ENCODE measurements at regions not wholly inside any gene's neighbourhood (a gene's known extent, or its start where the extent isn't known, plus 50 kb on each side); places are given as distances from the start of the nearest gene placed in this dataset.

DNA sequence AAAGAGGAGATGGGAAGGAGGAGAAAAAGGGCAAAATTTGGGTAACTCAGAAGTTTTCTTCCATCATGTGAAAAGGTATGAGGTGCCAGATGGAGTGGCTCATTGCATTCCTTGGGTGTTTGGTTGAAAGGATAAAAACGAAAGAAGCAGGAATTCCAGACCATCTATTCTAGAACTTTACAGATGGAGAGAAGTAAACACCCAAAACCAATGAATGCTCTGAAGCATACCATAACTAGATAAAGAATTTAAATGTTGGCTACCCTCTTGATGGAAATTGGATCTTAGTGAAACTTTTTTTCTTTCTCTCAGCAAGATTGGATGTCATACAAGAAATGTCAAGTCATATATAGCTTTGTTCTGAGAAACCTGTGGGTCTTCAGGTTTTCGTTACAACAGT is 175.6 kb upstream of the FAR2 start:
- WGBS (ENCODE audit: insufficient coverage, low lambda C conversion rate) = no CpG with 5 or more reads among the region's 2 CpGs
- no peaks in the 10 kb centered on the region for H3K36me3 ChIP-seq (ENCODE audit: control insufficient read depth, insufficient read depth, low read length)
- DNase-seq = no peak
- H3K4me3 ChIP-seq (ENCODE audit: low read length) = no peak overlapping the region
- H3K9me3 ChIP-seq (ENCODE audit: control insufficient read depth, low read depth, low read length) = no peaks in the 10 kb centered on the region
- H3K27me3 ChIP-seq (ENCODE audit: control insufficient read depth, insufficient read depth, low read length) = no peaks in the 10 kb centered on the region
- H3K27ac ChIP-seq (ENCODE audit: low read length) = no peak overlapping the region
- no peaks in the 10 kb centered on the region for H3K4me1 ChIP-seq (ENCODE audit: control insufficient read depth, insufficient read depth, low read length)

GRCh38 chr12:28974166-28974565 is 174.9 kb upstream of the FAR2 start:
- no peak for DNase-seq
- Histone ChIP-seq H3K9me3 (ENCODE audit: control insufficient read depth, low read depth, low read length) (no peaks in the 10 kb centered on the region), H3K4me3 (ENCODE audit: low read length) (no peak overlapping the region), H3K36me3 (ENCODE audit: control insufficient read depth, insufficient read depth, low read length) (no peaks in the 10 kb centered on the region), H3K4me1 (ENCODE audit: control insufficient read depth, insufficient read depth, low read length) (no peaks in the 10 kb centered on the region), H3K27me3 (ENCODE audit: control insufficient read depth, insufficient read depth, low read length) (no peaks in the 10 kb centered on the region), H3K27ac (ENCODE audit: low read length) (no peak overlapping the region)
- WGBS (ENCODE audit: insufficient coverage, low lambda C conversion rate) = no CpG with 5 or more reads among the region's 1 CpG

GRCh38 chr12:28974883-28975282 is 174.2 kb upstream of the FAR2 start:
- Histone ChIP-seq H3K27me3 (ENCODE audit: control insufficient read depth, insufficient read depth, low read length) (no peaks in the 10 kb centered on the region), H3K9me3 (ENCODE audit: control insufficient read depth, low read depth, low read length) (no peaks in the 10 kb centered on the region), H3K36me3 (ENCODE audit: control insufficient read depth, insufficient read depth, low read length) (no peaks in the 10 kb centered on the region), H3K4me3 (ENCODE audit: low read length) (no peak overlapping the region), H3K27ac (ENCODE audit: low read length) (no peak overlapping the region), H3K4me1 (ENCODE audit: control insufficient read depth, insufficient read depth, low read length) (no peaks in the 10 kb centered on the region)
- WGBS (ENCODE audit: insufficient coverage, low lambda C conversion rate) = 100% methylated on average over 1 of the region's 1 CpG
- no peak for DNase-seq

DNA sequence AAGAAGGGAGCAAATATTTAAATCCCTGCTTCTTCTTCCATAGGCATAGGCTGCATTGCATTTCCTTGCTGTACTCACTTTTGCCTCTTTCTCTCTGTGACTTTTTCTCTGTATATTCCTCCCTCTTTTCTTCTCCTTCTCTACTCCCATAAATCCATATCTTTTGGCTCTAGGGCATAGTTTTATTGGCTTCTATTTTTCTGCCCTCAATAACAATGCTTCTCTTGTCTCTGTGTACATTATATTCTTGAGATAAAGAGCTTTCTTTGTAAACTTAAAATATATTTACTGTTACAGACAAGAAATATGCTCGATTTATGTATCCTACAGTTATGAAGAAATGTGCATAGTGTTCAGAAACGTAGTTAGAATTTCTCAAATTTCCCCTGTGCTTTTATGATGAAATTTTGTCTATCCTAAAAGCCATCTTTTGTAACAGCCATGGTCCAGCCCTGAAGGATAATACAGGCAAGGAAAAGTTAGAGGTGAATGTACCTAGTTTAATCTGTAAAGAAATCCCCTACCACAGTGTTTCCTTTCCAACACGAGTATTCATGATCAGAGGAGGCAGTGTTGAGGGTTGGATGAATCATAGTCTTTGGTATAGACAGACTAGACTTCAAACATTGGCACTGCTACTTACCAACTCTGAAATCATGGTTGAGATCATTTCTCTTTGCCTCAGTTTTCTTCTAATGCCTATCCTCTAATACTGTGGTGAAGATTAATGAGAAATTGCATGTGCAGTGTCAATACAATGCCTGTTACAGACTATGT is 173.3 kb upstream of the FAR2 start:
- Histone ChIP-seq H3K36me3 (ENCODE audit: control insufficient read depth, insufficient read depth, low read length) (no peaks in the 10 kb centered on the region), H3K9me3 (ENCODE audit: control insufficient read depth, low read depth, low read length) (no peaks in the 10 kb centered on the region), H3K27ac (ENCODE audit: low read length) (no peak overlapping the region), H3K4me1 (ENCODE audit: control insufficient read depth, insufficient read depth, low read length) (no peaks in the 10 kb centered on the region), H3K27me3 (ENCODE audit: control insufficient read depth, insufficient read depth, low read length) (no peaks in the 10 kb centered on the region), H3K4me3 (ENCODE audit: low read length) (no peak overlapping the region)
- WGBS (ENCODE audit: insufficient coverage, low lambda C conversion rate) = no CpG with 5 or more reads among the region's 3 CpGs
- DNase-seq = no peak

DNA sequence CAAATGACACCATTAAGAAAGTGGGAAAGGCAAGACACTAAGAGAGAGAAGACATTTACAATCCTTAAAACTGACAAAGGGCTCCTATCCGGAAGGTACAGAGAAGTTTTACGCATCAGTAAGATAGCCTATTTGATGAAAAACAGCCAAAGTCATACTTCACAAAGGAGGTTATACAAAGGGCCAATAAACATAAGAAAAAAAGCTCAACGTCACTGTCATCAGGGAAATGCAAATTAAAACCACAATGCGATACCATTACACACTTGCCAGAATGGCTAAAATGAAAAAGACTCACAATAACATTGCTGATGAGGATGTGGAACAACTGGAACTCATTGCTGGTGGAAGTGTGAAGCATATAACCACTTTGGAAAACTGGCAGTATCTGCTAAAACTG is 168.6 kb upstream of the FAR2 start:
- WGBS (ENCODE audit: insufficient coverage, low lambda C conversion rate) = 100% methylated on average over 1 of the region's 4 CpGs
- Histone ChIP-seq H3K27ac (ENCODE audit: low read length) (no peak overlapping the region), H3K36me3 (ENCODE audit: control insufficient read depth, insufficient read depth, low read length) (no peaks in the 10 kb centered on the region), H3K9me3 (ENCODE audit: control insufficient read depth, low read depth, low read length) (no peaks in the 10 kb centered on the region), H3K4me1 (ENCODE audit: control insufficient read depth, insufficient read depth, low read length) (no peaks in the 10 kb centered on the region), H3K4me3 (ENCODE audit: low read length) (no peak overlapping the region), H3K27me3 (ENCODE audit: control insufficient read depth, insufficient read depth, low read length) (no peaks in the 10 kb centered on the region)
- no peak for DNase-seq

- no peaks in the 10 kb centered on the region for H3K36me3 ChIP-seq (ENCODE audit: control insufficient read depth, insufficient read depth, low read length)
- H3K27ac ChIP-seq (ENCODE audit: low read length) = no peak overlapping the region
- WGBS (ENCODE audit: insufficient coverage, low lambda C conversion rate) = 64% methylated on average over 2 of the region's 5 CpGs
- H3K4me3 ChIP-seq (ENCODE audit: low read length) = no peak overlapping the region
- peak; percentile 12 to 38 for DNase-seq
- H3K27me3 ChIP-seq (ENCODE audit: control insufficient read depth, insufficient read depth, low read length) = no peaks in the 10 kb centered on the region
- no peaks in the 10 kb centered on the region for H3K4me1 ChIP-seq (ENCODE audit: control insufficient read depth, insufficient read depth, low read length)
- no peaks in the 10 kb centered on the region for H3K9me3 ChIP-seq (ENCODE audit: control insufficient read depth, low read depth, low read length)
Observed at GRCh38 chr12:28987538-28988324, 161.3 kb upstream of the FAR2 start.

- Histone ChIP-seq H3K4me1 (ENCODE audit: control insufficient read depth, insufficient read depth, low read length) (no peaks in the 10 kb centered on the region), H3K9me3 (ENCODE audit: control insufficient read depth, low read depth, low read length) (no peaks in the 10 kb centered on the region), H3K4me3 (ENCODE audit: low read length) (no peak overlapping the region), H3K36me3 (ENCODE audit: control insufficient read depth, insufficient read depth, low read length) (no peaks in the 10 kb centered on the region), H3K27me3 (ENCODE audit: control insufficient read depth, insufficient read depth, low read length) (no peaks in the 10 kb centered on the region), H3K27ac (ENCODE audit: low read length) (no peak overlapping the region)
- no peak for DNase-seq
- no CpG with 5 or more reads among the region's 2 CpGs for WGBS (ENCODE audit: insufficient coverage, low lambda C conversion rate)
Observed at GRCh38 chr12:28988325-28988704, 160.8 kb upstream of the FAR2 start.

- 75% methylated on average over 1 of the region's 2 CpGs for WGBS (ENCODE audit: insufficient coverage, low lambda C conversion rate)
- Histone ChIP-seq H3K9me3 (ENCODE audit: control insufficient read depth, low read depth, low read length) (no peaks in the 10 kb centered on the region), H3K4me3 (ENCODE audit: low read length) (no peak overlapping the region), H3K4me1 (ENCODE audit: control insufficient read depth, insufficient read depth, low read length) (no peaks in the 10 kb centered on the region), H3K27ac (ENCODE audit: low read length) (no peak overlapping the region), H3K27me3 (ENCODE audit: control insufficient read depth, insufficient read depth, low read length) (no peaks in the 10 kb centered on the region), H3K36me3 (ENCODE audit: control insufficient read depth, insufficient read depth, low read length) (no peaks in the 10 kb centered on the region)
- no peak for DNase-seq
Observed at GRCh38 chr12:28991626-28992025, 157.5 kb upstream of the FAR2 start.

DNA sequence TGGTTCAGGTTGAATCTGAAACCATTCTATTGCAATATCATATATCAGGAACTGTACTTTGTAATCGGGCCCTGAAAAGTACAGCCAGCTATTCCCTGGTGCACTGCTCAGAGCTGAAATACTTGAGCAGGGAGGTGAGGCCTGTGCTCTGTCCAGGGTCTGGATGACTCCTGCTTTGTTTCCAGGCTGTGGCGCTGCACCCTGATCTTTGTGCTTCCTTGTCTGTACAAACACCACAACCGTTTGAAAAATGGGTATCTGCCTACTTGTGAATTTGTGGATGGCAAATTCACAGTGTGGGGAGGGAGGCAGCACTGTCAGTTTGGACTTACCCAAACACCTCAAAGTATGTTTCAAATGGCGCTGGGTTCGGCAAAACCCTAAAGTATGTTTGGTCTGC is 155.4 kb upstream of the FAR2 start:
- WGBS (ENCODE audit: insufficient coverage, low lambda C conversion rate) = 100% methylated on average over 2 of the region's 5 CpGs
- no peaks in the 10 kb centered on the region for H3K9me3 ChIP-seq (ENCODE audit: control insufficient read depth, low read depth, low read length)
- no peak for DNase-seq
- H3K4me3 ChIP-seq (ENCODE audit: low read length) = no peak overlapping the region
- H3K36me3 ChIP-seq (ENCODE audit: control insufficient read depth, insufficient read depth, low read length) = no peaks in the 10 kb centered on the region
- no peak overlapping the region for H3K27ac ChIP-seq (ENCODE audit: low read length)
- H3K27me3 ChIP-seq (ENCODE audit: control insufficient read depth, insufficient read depth, low read length) = no peaks in the 10 kb centered on the region
- no peaks in the 10 kb centered on the region for H3K4me1 ChIP-seq (ENCODE audit: control insufficient read depth, insufficient read depth, low read length)

DNA sequence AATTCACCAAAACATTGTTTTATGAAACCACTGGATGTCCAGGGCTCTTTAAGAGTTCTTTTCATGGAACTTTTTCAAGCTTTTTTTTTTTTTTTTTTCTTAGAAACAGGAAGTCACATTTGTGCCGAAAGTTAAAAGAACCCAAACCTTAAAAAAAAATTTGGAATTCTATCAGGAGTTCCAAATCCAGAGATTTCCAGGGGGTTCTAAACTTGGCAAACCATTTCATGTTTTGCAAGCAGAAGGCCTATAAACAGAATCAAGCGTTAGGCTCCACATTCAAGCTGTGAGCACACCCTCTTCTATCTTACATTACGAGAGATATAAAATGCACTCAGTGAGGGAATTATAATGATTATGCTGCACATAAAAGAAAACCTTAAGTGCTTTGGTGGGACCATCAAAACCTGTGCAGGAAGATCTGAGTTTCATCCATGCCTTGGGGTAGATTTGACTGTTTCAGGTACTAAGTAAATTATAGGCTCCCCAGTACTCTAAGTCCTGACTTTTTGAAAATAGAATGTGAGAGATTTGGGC is 154.8 kb upstream of the FAR2 start:
- 100% methylated on average over 1 of the region's 3 CpGs for WGBS (ENCODE audit: insufficient coverage, low lambda C conversion rate)

More for the DNA sequence above, 154.8 kb upstream of the FAR2 start:
- Histone ChIP-seq H3K27ac (ENCODE audit: low read length) (no peak overlapping the region), H3K9me3 (ENCODE audit: control insufficient read depth, low read depth, low read length) (no peaks in the 10 kb centered on the region), H3K27me3 (ENCODE audit: control insufficient read depth, insufficient read depth, low read length) (no peaks in the 10 kb centered on the region), H3K36me3 (ENCODE audit: control insufficient read depth, insufficient read depth, low read length) (no peaks in the 10 kb centered on the region), H3K4me1 (ENCODE audit: control insufficient read depth, insufficient read depth, low read length) (no peaks in the 10 kb centered on the region), H3K4me3 (ENCODE audit: low read length) (no peak overlapping the region)
- DNase-seq = no peak

Measured in large intestine (tissue), 3 donors.